Renal cortex interstitium (tissue), 11 donors: ENCODE measurements at regions not wholly inside any gene's neighbourhood (a gene's known extent, or its start where the extent isn't known, plus 50 kb on each side); places are given as distances from the start of the nearest gene placed in this dataset.

Source experiments
- DNase-seq, 11 donors: peaks; one replicate each; pipeline ENCODE4 v3.0.0-alpha.2; 2013; ENCODE audit warnings: low read depth in 9 of 11, low spot score in 4 of 11; ENCODE audit errors: extremely low read depth in 1 of 11

GRCh38 chr3:83302091-83302490, 1540.6 kb upstream of the GBE1 start:
- DNase-seq, result no peak

GRCh38 chr3:83317605-83318004, 1556.2 kb upstream of the GBE1 start:
- DNase-seq, result no peak

GRCh38 chr3:83320726-83321125, 1559.3 kb upstream of the GBE1 start:
- no peak for DNase-seq

- no peak for DNase-seq
Measured at GRCh38 chr3:83321457-83321856, 1560.0 kb upstream of the GBE1 start.

- DNase-seq, result no peak
Measured at GRCh38 chr3:83321891-83322290, 1560.4 kb upstream of the GBE1 start.

GRCh38 chr3:83354205-83354604, 1592.8 kb upstream of the GBE1 start:
- DNase-seq, result no peak

GRCh38 chr3:83393276-83393675, 1565.5 kb upstream of the CADM2 start:
- DNase-seq, result no peak

- DNase-seq, result no peak
Measured at GRCh38 chr3:83403927-83404326, 1554.9 kb upstream of the CADM2 start.

- DNase-seq, result no peak
Measured at GRCh38 chr3:83426300-83426699, 1532.5 kb upstream of the CADM2 start.

- DNase-seq, result peak in 6 of 11 donors; percentile 7 to 42 (median 26)
Measured at GRCh38 chr3:83434880-83435587, 1523.8 kb upstream of the CADM2 start.

- DNase-seq, result no peak
Measured at GRCh38 chr3:83438188-83438587, 1520.6 kb upstream of the CADM2 start.

GRCh38 chr3:83453056-83453455, 1505.7 kb upstream of the CADM2 start:
- DNase-seq, result no peak

- DNase-seq, result no peak
Measured at GRCh38 chr3:83454353-83454752, 1504.4 kb upstream of the CADM2 start.

- DNase-seq, result peak in 3 of 11 donors; percentile 6 to 18 (median 15)
Measured at GRCh38 chr3:83457551-83457950, 1501.2 kb upstream of the CADM2 start.

- no peak for DNase-seq
Measured at GRCh38 chr3:83460052-83460451, 1498.7 kb upstream of the CADM2 start.

- DNase-seq, result no peak
Measured at GRCh38 chr3:83461411-83461810, 1497.4 kb upstream of the CADM2 start.

- DNase-seq, result no peak
Measured at GRCh38 chr3:83477563-83477962, 1481.2 kb upstream of the CADM2 start.

GRCh38 chr3:83482402-83483070, 1476.3 kb upstream of the CADM2 start:
- DNase-seq, result no peak

- DNase-seq, result no peak
Measured at GRCh38 chr3:83496462-83496861, 1462.3 kb upstream of the CADM2 start.

GRCh38 chr3:83498361-83499016, 1460.3 kb upstream of the CADM2 start:
- no peak for DNase-seq
